ENCODE measurements at regions not wholly inside any gene's neighbourhood (a gene's known extent, or its start where the extent isn't known, plus 50 kb on each side); places are given as distances from the start of the nearest gene placed in this dataset.
A peak's percentile ranks its signal among the peaks of the same experiment; 100 is the strongest.

GRCh38 chrX:125765347-125765746 lies 400.7 kb downstream of the DCAF12L2 start:
- TF ChIP-seq CTCF (conservative IDR thresholded peaks at IDR 0.05; ENCODE audit: low read depth, low read length) = no peak
- H3K4me3 ChIP-seq (ENCODE audit: low read depth, low read length) = no peak overlapping the region
- peak; percentile 46 for DNase-seq (ENCODE audit: low read depth)

GRCh38 chrX:125769628-125770027 lies 396.5 kb downstream of the DCAF12L2 start:
- H3K4me3 ChIP-seq (ENCODE audit: low read depth, low read length) = no peak overlapping the region
- TF ChIP-seq CTCF (conservative IDR thresholded peaks at IDR 0.05; ENCODE audit: low read depth, low read length) = no peak

GRCh38 chrX:125778261-125778660 lies 387.8 kb downstream of the DCAF12L2 start:
- TF ChIP-seq CTCF (conservative IDR thresholded peaks at IDR 0.05; ENCODE audit: low read depth, low read length) = no peak
- no peak overlapping the region for H3K4me3 ChIP-seq (ENCODE audit: low read depth, low read length)
- DNase-seq (ENCODE audit: low read depth) = peak; percentile 32

More at GRCh38 chrX:125769628-125770027, 396.5 kb downstream of the DCAF12L2 start:
- no peak for DNase-seq (ENCODE audit: low read depth)

GRCh38 chrX:125782184-125782583 lies 383.9 kb downstream of the DCAF12L2 start:
- DNase-seq (ENCODE audit: low read depth) = no peak
- no peak overlapping the region for H3K4me3 ChIP-seq (ENCODE audit: low read depth, low read length)
- no peak for TF ChIP-seq CTCF (conservative IDR thresholded peaks at IDR 0.05; ENCODE audit: low read depth, low read length)

GRCh38 chrX:125786316-125786715 lies 379.8 kb downstream of the DCAF12L2 start:
- TF ChIP-seq CTCF (conservative IDR thresholded peaks at IDR 0.05; ENCODE audit: low read depth, low read length) = no peak
- H3K4me3 ChIP-seq (ENCODE audit: low read depth, low read length) = no peak overlapping the region
- no peak for DNase-seq (ENCODE audit: low read depth)

- DNase-seq (ENCODE audit: low read depth) = no peak
- H3K4me3 ChIP-seq (ENCODE audit: low read depth, low read length) = no peak overlapping the region
- no peak for TF ChIP-seq CTCF (conservative IDR thresholded peaks at IDR 0.05; ENCODE audit: low read depth, low read length)
Measured at GRCh38 chrX:125791787-125792186, 374.3 kb downstream of the DCAF12L2 start.

- TF ChIP-seq CTCF (conservative IDR thresholded peaks at IDR 0.05; ENCODE audit: low read depth, low read length) = no peak
- DNase-seq (ENCODE audit: low read depth) = no peak
- H3K4me3 ChIP-seq (ENCODE audit: low read depth, low read length) = no peak overlapping the region
Measured at GRCh38 chrX:125810856-125811255, 355.2 kb downstream of the DCAF12L2 start.
